GM18909 (cell line): ENCODE measurements at regions not wholly inside any gene's neighbourhood (a gene's known extent, or its start where the extent isn't known, plus 50 kb on each side); places are given as distances from the start of the nearest gene placed in this dataset.
"Not testable (repeated sequence)": the region's sequence is repeated elsewhere in the genome, so short reads cannot be mapped to it uniquely, and the experiment has no call there.

Experiments used
- ATAC-seq: cut with Tn5 transposase; IDR thresholded peaks from one replicate; pipeline ENCODE4 v1.9.1; 2021; ENCODE audit warnings: mild to moderate bottlenecking; ENCODE audit not compliant: unreplicated experiment, poor library complexity

- ATAC-seq = no peak
These were observed 246.7 kb downstream of the DLEU7 start for GRCh38 chr13:50596776-50597203.

- peak; percentile 54 for ATAC-seq
These were observed 245.2 kb downstream of the DLEU7 start for GRCh38 chr13:50598338-50598737.

GRCh38 chr13:50599046-50599445 lies 244.4 kb downstream of the DLEU7 start:
- no peak for ATAC-seq

- no peak for ATAC-seq
These were observed 243.6 kb downstream of the DLEU7 start for GRCh38 chr13:50599927-50600326.

- ATAC-seq = no peak
These were observed 235.1 kb downstream of the DLEU7 start for GRCh38 chr13:50608370-50608769.

GRCh38 chr13:50609011-50609410 lies 234.5 kb downstream of the DLEU7 start:
- no peak for ATAC-seq

- no peak for ATAC-seq
These were observed 233.3 kb downstream of the DLEU7 start for GRCh38 chr13:50610238-50610637.

- no peak for ATAC-seq
These were observed 232.2 kb downstream of the DLEU7 start for GRCh38 chr13:50611117-50611781.

GRCh38 chr13:50612717-50613116 lies 230.8 kb downstream of the DLEU7 start:
- ATAC-seq = no peak

GRCh38 chr13:50613356-50613831 lies 230.1 kb downstream of the DLEU7 start:
- ATAC-seq = no peak

GRCh38 chr13:50615234-50615633 lies 228.3 kb downstream of the DLEU7 start:
- ATAC-seq = no peak

- ATAC-seq = no peak
These were observed 227.4 kb downstream of the DLEU7 start for GRCh38 chr13:50616101-50616500.

GRCh38 chr13:50617134-50617721 lies 226.3 kb downstream of the DLEU7 start:
- ATAC-seq = no peak

GRCh38 chr13:50618206-50618605 lies 225.3 kb downstream of the DLEU7 start:
- no peak for ATAC-seq

- no peak for ATAC-seq
These were observed 217.4 kb downstream of the DLEU7 start for GRCh38 chr13:50626101-50626547.

- no peak for ATAC-seq
These were observed 216.4 kb downstream of the DLEU7 start for GRCh38 chr13:50627111-50627510.

GRCh38 chr13:50628512-50628911 lies 215.0 kb downstream of the DLEU7 start:
- ATAC-seq = not testable (repeated sequence)

- ATAC-seq = no peak
These were observed 214.0 kb downstream of the DLEU7 start for GRCh38 chr13:50629497-50629896.

- no peak for ATAC-seq
These were observed 213.5 kb downstream of the DLEU7 start for GRCh38 chr13:50629966-50630365.

- no peak for ATAC-seq
These were observed 212.5 kb downstream of the DLEU7 start for GRCh38 chr13:50631041-50631440.

- ATAC-seq = no peak
These were observed 209.2 kb downstream of the DLEU7 start for GRCh38 chr13:50634339-50634738.

GRCh38 chr13:50635504-50635903 lies 208.0 kb downstream of the DLEU7 start:
- ATAC-seq = peak; percentile 77
